NCI-H1694 treated with DMSO at 0.1 percent for 48 hours (cell line): ENCODE measurements at regions not wholly inside any gene's neighbourhood (a gene's known extent, or its start where the extent isn't known, plus 50 kb on each side); places are given as distances from the start of the nearest gene placed in this dataset.

Source experiments
- DNase-seq: peaks from one replicate; lab custom pipeline; 2025; lab: John Stamatoyannopoulos, UW

DNA sequence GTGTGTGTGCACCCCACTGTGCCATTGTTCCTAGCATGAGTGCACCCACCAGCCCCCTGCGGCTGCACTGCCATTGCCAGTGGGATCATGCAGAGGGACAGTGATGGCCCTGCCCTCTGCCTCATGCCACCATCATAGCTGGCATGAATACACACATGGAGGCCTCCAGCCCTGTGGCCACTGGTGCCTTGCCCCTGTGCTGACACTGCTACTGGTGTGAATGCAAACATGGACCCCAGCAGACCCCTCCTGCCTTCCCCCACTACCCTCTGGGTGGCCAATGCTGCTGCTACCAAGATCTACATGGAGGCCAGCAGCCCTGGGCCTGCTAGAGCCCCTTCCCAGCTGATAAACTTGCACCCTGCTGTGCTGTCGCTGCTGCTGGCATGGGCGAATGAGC is 995.5 kb upstream of the GOT2 start:
- no peak for DNase-seq

DNA sequence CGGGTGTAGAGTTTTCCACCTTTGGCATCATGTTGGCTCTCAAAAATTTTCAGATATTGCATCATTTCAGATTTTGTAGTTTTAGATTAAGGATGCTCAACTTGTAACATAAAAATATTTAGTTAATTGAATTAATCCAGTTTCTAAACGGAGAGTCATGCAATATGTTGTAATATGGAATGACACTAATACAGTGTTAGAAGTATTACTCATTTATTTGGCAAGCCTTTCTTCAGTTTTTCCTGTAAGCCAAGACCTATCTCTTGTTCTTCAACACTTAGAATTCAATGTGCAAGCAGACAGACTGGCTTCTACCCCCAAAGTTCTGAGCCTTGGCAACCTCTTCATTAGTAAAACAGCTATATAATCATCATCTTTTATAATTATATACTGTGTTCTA is 985.0 kb upstream of the GOT2 start:
- no peak for DNase-seq

DNA sequence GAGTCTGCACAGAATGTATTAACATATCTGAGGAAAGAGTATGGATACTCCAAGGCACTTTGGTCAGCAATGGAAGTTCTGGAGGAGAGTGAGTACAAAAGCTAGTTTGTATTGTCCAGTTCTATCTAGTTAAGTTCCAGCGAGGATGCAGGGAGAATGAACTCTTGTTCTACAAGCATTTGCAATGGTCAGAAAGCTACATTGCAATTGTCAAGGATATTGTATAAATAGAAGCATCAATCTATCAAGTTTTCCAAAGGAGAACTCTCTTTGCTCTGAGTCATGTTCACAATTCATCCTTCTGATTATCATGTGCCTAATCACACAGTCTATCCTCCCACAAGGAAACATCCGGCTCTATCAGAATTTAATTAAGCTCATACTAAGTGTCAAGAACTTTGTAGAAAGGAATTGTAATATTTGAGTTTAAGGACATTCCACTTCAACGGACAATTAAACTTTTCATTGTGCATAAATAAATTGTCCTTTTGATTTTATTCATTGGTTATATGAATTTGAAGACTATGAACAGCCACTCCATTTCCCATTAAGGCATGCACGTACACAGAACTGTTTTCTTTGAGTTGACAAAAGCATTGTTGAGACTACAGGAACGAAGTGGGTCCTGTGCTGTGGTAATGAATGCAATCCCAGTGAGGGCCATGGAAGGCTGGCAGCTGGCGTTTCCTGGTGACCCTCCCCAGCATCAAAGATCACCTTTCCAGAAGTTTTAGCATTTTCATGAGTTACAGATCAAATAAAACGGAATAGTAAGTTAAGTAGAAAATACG is 973.5 kb upstream of the GOT2 start:
- DNase-seq, result no peak

DNA sequence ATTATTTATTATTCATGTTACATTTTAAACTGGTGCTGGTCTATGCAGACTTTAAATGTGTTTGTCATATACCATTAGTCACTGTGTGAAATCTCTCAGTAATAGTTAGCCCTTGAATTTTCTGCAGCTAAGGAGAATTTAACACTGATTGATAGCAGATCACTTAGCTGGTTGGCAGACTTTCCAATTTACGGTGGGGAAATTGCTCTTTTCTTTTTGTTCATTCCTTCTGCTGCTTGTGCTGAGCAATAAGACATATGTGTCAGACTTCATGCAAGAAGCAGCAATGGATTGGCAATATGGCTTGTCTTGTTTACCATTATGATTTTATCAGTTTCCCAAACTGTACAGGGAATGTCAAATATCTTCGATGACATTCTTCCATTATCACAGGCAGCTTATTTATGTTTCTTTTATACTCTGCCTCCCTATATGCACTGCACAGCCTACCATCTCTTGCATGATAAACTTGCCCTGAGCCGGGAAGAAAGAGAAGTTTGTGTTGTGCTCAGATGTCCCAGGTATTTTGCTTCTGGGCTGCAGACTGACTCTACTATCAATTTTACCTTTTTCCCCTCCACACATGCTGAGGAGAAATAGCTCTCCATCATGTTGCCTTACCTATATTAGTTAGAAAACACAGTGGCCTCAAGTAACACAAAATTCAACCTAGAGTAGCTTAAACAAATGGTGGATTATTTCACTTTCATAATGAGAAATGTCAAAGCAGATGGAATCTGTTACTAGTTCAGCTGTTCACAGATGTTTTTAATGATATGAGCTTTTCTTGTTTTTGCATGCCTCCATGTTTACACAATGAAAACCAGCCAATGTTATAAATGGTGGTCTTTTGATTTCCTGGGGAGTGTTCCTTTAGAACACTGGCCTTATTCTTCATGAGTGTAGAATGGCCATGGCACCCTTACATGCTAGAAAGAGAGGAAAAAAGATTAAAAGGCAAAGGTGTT is 968.1 kb upstream of the GOT2 start:
- DNase-seq, result no peak

DNA sequence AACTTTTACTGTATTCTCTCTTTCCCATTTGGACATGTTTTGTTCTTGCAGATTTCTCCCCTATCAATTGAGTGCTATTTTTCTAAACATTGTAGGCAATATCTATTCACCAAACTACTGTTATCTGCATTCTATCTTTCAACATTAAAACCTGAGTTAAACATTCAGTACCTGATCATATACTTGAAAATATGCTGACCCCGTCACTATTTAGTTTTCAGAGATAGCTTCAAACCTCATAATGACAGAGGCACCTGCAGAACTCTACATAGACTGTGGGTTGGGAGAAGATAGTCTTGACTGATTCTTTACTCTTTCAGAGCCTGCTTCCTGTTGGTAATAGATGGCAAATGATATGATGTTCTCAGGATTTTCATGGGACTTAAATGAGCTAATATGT is 965.7 kb upstream of the GOT2 start:
- no peak for DNase-seq

DNA sequence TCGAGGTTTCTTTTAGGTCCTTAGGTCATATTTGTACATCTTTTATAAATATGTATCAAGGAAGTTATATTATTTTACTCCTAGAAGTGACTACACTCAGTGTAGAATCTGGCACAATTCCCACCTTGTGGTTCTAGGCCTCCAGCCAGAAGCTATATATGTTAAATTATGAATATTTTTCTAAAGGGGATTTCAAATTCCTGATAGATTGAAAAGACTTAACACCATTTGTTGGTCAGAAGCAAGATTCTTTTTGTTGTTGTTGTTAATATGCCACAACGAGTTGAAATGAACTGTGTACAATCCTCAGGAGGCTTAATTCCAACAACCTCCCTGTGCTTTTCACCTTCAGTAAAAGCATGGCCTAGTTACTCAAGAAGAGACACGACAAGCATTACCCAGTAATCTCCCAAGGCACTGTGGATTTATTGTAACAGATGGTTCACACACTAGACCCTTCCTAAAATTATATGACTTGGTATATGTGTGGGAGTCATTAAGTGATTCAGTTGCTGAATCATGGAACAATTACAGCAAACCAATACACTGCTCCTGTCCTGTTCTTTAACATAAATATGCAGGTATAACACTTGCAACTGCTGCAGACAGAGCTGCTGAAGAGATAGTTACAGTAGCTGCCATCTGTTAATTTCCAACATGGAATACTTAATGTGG is 964.4 kb upstream of the GOT2 start:
- DNase-seq, result no peak

DNA sequence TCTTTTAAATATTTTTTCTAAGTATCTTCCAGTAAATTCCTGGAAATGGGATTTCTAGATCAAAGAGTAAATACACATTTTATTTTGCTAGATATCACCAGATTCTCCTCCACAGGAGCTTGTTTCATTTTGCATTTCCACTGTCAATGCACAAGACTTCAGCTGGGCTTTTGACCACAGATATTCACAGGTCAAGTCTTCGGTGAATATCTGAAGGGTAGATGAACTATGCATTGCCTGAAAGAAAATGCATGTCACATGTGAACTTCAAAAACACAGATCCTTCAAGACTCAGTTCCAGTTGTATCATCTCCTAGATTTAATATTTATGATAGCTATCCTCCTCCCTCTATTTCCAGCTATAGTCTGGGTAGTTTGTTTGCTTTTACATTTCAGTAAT is 963.6 kb upstream of the GOT2 start:
- no peak for DNase-seq

DNA sequence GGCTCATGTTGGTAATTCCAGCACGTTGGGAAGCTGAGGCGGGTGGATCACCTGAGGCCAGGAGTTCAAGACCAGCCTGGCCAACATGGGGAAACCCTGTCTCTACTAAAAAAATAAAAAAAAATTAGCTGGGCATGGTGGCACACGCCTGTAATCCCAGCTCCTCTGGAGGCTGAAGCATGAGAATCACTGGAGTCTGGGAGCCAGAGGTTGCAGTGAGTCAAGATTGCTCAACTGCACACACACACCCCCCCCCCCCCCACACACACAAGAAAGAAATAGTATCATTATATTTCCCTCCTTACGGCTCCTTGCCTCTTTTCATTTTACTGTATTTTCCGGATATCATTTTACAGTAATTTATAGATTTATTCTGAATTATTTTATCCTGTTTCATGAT is 963.1 kb upstream of the GOT2 start:
- DNase-seq, result no peak

DNA sequence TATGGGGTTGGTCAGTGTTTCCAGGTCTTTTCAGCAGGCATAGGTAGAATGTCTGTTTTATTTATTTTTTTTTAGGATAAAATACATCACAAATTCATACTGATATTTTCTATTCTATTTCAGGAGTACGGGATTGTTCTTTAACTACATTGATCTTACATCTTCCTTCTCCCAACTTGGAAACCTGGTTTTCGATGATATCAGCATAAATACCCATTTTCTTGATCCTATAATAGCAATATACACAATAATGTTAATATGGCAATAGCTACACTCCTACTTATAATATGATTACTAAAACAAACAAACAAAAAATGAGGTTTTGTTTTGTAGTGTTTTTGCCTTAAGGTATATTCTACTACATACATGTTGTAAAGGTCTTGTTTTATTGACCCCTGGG is 962.4 kb upstream of the GOT2 start:
- DNase-seq, result no peak

DNA sequence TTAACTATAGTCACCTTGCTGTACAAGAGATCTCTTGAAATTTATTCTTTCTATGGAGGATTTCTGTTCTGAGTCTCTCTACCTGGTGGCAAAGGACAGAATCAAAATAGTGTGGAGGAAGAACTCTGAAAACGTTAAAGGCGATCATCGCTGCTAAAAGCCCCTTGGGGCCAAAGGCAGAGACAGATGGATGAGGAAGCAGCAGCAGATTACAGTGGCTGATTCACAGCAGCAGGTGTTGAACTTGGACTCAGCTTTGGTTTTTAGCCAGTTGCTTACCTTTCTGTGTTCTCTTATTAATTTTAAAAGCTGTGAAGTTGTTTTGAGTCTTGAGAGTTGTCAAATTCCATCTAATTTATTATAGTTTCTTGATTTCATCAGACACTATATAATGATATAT is 956.1 kb upstream of the GOT2 start:
- no peak for DNase-seq

DNA sequence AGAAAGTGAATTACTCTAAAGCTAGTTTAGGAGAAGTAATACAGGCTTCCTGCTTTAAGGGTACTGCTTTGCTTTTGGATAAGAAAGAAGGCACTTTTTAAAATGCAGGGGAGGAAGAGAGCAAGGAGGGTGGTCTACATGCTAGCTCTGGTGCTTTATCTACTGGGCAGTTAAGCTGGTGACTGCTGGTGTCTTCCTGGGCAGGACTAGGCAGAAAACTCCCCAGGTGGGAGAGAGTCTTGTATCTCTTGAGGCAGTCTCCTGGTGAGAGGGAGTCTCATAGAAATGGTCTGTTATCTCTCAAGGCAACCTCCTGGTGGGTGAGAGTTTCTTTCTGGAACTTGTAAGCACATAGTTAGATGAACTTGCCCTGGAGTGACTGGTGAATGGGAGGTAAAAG is 953.9 kb upstream of the GOT2 start:
- DNase-seq, result no peak

DNA sequence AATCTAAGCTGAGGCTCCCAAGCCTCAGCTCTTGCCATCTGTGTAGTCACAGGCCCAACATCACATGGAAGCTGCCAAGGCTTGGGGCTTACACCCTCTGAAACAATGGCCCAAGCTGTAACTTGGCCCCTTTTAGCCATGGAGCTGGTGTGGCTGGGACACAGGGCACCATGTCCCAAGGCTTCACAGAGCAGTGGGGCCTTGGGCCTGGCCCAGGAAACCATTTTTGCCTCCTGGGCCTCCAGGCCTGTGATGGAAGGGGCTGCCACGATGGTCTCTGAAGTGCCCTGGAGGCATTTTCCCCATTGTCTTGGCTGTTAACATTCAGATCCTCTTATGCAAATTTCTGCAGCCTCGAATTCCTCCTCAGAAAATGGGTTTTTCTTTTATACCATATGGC is 952.3 kb upstream of the GOT2 start:
- no peak for DNase-seq

DNA sequence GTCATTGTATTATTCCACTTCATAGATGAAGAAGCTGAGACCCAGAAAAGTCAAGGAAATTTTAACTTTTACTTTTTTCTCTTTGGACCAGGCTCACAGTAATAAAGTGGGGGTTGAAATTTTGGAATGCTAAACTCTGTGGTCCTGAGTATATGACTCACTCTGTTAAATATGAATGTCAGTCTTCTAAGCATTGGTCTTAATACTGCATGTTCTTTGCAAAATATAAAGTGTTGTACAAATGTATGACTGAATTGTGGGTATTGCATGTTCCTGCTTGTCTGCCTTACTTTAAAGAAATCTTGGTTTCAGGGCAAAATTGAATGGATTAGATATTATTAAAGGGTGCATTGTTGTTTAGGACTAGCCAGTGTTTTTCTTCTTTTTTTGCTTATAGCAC is 950.8 kb upstream of the GOT2 start:
- DNase-seq, result no peak

DNA sequence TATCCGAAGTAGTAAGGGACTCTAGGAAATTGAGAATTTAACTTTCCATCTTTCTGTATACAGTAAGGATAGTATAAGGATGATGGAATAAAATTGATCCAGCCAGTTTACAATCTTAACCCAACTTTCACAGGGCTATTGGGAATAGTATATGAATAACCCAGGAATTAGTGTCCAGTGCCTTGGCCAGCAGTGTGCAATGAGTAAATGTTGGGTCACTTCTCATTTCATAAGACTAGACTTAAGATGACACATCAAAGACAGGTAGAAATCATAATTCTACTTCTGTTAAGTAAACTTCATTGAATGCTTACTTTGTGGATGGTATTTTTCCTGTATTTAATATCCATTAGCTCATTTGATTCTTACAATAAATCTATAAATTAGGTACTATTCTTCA is 949.6 kb upstream of the GOT2 start:
- DNase-seq, result no peak

DNA sequence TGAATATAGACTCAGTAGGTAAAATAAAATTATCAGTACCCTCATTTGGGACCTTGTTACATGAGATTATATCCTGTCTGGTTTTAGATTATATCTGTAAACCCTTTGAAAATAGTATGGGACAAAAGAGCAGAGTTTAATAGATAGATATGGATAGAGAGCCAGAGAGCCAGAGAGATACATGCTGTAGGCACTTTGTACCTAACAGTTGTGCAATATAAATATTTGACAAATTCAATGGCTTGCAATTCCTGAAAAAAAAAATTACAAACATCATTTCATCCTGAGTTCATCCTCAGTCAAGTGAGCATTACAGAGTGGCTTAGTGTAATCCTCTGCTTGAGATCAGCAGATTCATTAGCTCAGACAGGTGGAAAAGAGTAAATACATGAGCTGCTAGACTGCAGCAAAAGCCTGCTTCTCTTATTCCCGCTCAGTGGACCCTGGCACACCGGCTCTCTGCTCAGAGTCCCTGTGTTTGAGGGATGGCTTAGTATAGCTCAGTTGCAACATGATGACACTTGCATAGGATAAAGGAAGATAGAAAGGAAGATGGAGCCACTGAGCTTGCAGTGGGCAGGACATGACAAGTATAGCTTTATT is 931.6 kb upstream of the GOT2 start:
- DNase-seq, result no peak

DNA sequence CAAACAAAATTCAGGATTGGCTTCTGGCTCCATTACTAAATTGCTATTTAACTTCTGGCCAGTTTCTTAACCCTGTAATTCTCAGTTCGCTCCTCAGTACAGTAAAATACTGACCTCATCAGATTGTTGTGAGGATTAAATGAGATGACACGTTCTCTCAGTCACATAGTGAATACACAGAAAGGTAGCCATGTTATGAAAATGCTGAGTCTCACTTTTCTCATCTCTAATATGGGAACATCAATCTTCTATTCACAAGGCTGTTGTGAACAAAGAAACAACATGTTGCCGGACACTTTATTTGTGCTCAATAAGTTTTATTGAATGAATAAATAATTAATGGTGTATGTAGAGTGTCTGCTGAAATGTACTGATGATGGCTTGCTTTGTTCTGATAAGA is 924.5 kb upstream of the GOT2 start:
- no peak for DNase-seq

DNA sequence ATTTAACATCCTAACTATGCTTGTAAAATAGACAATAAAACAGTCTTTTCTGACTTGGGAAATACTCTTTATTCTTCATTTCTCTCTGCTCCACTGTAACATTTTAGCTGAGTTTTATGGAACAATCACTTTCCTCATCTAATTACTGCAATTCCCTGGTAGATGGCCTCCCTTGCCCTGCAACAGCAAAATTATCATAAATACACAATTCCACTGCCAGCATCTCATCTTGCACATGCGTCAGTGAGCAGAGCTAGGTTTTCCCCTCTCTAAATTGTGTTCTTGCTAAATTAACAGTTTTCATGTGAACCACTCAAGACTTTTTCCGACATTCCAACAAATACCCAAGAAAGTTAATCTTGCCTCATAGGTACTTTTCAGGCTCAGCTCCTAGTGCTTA is 920.9 kb upstream of the GOT2 start:
- no peak for DNase-seq

DNA sequence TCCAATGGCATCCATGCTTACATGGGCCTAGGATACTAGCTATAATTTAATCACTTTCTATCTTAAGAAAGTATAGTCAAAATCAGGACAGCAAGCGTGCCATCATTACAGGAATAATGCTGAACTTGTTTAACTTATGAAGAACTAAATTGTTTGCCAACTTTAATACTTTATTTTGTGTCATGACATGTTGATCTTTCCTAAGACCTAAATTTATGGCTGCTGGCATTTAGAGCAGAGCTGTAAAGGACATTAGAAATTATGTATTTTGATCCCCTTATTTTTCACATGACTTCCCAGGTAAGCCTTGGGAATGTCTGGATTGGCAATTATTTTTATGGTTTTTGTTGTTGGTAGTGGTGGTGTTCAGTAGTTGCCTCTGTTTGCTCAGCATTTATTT is 920.3 kb upstream of the GOT2 start:
- no peak for DNase-seq

DNA sequence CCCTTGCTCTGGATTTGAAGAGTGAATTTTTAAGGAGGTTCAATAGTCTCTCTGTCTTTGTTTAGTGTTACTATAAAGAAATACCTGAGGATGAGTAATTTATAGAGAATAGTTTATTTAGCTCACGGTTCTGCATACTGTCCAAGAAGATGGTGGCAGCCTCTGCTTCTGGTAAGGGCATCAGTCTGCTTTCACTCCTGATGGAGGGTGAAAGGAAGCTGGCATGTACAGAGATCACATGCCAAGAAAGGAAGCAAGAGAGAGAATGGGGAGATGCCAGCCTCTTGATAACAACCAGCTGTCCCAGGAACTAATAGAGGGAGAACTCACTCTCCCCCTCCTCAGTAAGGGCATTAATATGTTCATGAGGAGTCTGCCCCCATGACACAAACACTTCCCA is 917.5 kb upstream of the GOT2 start:
- DNase-seq, result no peak

DNA sequence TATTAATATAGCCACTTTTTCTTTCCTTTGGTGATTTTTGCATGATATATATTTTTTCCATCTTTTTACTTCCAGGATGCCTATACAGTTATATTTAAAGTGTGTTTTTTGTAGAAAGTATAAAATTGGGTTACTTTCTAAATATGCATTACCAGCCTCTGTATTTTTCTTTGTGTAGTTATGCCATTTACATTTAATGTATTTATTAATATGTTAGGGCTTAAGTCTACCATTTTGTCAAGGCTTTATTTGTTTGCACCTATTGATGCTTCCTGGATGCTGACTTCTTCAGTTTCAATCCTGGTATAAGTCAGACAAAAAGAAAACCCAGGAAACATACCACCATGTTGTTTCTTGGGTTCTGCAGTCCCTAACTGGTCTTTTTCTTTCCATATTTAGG is 911.1 kb upstream of the GOT2 start:
- DNase-seq, result no peak

DNA sequence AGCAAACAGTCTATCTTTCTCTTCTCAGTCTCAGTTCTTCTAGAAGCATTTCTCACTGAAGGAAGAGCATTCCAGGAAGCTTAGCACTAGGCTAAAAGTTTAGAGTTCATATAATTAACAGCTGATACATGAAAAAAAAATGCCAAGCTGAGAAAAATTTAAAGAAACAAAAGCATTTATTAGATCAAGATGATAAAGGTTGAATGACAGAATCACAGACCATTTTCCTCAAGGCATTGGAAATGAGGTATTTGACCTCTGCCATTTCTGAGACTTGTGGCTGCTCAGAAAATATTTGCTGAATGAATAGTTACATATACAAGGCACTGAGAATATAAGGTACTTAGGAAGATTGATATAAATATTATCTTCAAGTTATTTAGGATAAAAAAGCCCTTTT is 901.6 kb upstream of the GOT2 start:
- no peak for DNase-seq

DNA sequence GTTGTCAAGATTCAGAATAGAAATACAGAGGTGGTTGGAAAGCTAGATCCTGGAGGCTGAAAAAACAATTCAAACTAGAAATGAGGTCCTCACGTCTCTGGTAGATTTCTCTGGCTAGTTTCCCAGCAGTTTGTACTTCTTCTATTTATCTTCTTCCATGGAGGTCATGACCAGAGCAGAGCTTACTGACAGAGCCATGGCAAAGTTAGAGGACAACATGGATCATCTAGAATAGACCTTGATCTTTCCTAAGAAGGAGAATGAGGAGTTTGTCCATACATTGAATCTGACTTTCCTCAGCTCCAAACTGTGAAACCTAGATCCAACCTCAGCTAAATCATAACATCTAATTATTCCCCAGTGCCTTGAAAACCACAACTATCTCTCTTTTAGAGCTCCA is 900.8 kb upstream of the GOT2 start:
- no peak for DNase-seq
